WTC11 (cell line): ENCODE measurements at regions not wholly inside any gene's neighbourhood (a gene's known extent, or its start where the extent isn't known, plus 50 kb on each side); places are given as distances from the start of the nearest gene placed in this dataset.

Experiments used
- CTCF ChIP-seq: fragments of 200-600 bp; IDR thresholded peaks from 2 replicates; pipeline ENCODE4 v1.8.0; 2022; ENCODE audit warnings: antibody characterized with exemption
- E2F5 ChIP-seq: sonication (generic); formaldehyde crosslinking; IDR thresholded peaks from 2 replicates; pipeline ENCODE4 v1.8.1; 2022; ENCODE audit warnings: mild to moderate bottlenecking, moderate library complexity, missing genetic modification reagents
- PRDM15 ChIP-seq: sonication (generic); formaldehyde crosslinking; IDR thresholded peaks from 2 replicates; pipeline ENCODE4 v1.8.0; 2022; ENCODE audit warnings: missing genetic modification reagents
- STAT6 ChIP-seq: sonication (generic); formaldehyde crosslinking; conservative IDR thresholded peaks from 2 replicates; pipeline ENCODE4 v1.8.1; 2023; ENCODE audit warnings: mild to moderate bottlenecking, low read depth, missing genetic modification reagents, moderate library complexity

GRCh38 chr1:194076646-194077045, 890.2 kb upstream of the B3GALT2 start:
- no peak for TF ChIP-seq CTCF
- TF ChIP-seq PRDM15 = no peak
- no peak for TF ChIP-seq E2F5 (CRISPR knock-in tag)
- no peak for TF ChIP-seq STAT6 (CRISPR knock-in tag)
